ENCODE measurements at regions not wholly inside any gene's neighbourhood (a gene's known extent, or its start where the extent isn't known, plus 50 kb on each side); places are given as distances from the start of the nearest gene placed in this dataset.

DNA sequence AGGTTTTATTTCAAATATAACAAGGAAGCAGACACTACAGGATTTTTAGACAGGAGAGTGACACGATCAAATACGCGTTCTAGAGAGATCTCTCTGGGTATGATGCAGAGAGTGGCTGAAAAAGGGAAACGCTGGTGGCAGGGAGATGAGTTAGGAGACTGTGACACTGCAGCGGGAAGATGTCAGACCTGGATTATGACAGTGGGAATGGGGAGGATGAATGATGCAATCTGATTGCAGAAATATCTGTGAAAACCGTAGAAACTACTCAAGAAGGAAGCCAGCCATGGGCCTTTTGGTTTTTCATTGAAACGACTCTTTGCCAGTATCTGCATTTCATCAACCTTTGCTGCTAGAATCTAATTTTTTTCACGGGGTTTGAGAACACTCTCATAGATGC lies 157.9 kb downstream of the FAM43A start:
- FAIRE-seq (no peak), ATAC-seq (no peak)
- intact Hi-C loops (cut with DNase I): no loop called here

DNA sequence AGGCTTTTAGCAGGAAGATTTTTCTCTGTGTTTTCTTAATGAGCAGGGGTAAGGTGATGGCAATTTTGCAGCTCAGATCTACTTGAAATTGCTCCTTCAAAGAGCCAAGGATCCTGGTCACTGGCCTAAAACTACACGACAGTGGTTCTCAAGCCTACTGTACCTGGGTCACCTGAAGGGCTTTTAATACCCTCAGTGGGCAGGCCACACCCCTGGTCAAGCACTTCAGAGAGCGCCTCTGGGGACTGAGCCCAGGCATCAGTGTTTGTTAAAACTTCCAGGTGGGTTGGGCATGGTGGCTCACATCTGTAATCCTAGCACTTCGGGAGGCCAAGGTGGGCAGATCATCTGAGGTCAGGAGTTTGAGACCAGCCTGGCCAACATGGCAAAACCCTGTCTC lies 158.4 kb downstream of the FAM43A start:
- DNase-seq (no peak), ATAC-seq (no peak), FAIRE-seq (no peak)
- Histone ChIP-seq H3K27ac (no peak overlapping the region), H3K4me1 (no peaks in the 10 kb centered on the region), H3K27me3 (no peaks in the 10 kb centered on the region), H3K4me3 (no peak overlapping the region), H3K36me3 (no peaks in the 10 kb centered on the region), H3K9me3 (no peaks in the 10 kb centered on the region)
- intact Hi-C loops (cut with DNase I): no loop called here
- 61 to 68% methylated on average over 3 of the region's 3 CpGs for WGBS, 2 donors
- TF ChIP-seq, protein P1, sequence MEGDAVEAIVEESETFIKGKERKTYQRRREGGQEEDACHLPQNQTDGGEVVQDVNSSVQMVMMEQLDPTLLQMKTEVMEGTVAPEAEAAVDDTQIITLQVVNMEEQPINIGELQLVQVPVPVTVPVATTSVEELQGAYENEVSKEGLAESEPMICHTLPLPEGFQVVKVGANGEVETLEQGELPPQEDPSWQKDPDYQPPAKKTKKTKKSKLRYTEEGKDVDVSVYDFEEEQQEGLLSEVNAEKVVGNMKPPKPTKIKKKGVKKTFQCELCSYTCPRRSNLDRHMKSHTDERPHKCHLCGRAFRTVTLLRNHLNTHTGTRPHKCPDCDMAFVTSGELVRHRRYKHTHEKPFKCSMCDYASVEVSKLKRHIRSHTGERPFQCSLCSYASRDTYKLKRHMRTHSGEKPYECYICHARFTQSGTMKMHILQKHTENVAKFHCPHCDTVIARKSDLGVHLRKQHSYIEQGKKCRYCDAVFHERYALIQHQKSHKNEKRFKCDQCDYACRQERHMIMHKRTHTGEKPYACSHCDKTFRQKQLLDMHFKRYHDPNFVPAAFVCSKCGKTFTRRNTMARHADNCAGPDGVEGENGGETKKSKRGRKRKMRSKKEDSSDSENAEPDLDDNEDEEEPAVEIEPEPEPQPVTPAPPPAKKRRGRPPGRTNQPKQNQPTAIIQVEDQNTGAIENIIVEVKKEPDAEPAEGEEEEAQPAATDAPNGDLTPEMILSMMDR (IDR thresholded peaks at IDR 0.05): no peak

More for the DNA sequence above, 157.9 kb downstream of the FAM43A start:
- no peaks in the 10 kb centered on the region for H3K36me3 ChIP-seq
- no peaks in the 10 kb centered on the region for H3K4me1 ChIP-seq
- TF ChIP-seq, protein P1 (IDR thresholded peaks at IDR 0.05): no peak
- no peaks in the 10 kb centered on the region for H3K9me3 ChIP-seq
- H3K27me3 ChIP-seq: no peaks in the 10 kb centered on the region
- DNase-seq: no peak
- WGBS, 2 donors: 75 to 81% methylated on average over 8 of the region's 8 CpGs
- H3K4me3 ChIP-seq: no peak overlapping the region
- no peak overlapping the region for H3K27ac ChIP-seq

DNA sequence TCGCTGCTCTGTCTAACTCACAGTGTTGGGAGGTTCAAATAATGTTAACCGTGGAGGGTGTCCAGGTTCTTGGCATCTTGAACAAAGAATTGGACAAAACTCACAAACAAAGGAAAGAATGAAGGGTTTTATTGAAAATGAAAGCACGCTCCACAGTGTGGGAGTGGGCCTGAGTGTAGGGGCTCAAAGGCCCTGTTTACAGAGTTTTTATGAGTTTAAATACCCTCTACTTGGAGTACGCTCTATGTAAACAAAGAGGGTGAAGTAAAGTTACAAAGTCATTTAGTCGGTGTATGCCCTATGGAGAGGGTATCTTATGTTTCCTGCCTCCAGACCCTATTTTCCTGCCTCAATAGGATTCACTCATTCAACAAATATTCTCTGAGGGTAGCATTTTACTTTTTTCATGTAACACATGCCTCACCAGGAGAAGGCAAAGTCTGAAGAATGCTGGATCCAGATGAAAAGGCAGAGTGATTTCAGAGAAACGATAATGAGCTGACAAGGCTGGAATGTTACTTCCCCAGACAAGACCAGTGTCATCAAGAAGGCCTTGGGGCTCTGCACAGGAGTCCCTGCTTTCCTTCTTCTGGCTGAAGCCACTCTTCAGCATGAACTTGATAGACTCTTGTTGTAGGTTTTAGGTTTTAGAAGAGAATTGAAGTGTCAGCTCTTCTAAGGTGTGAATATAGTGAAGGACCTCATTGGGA lies 163.6 kb downstream of the FAM43A start:
- ATAC-seq (no peak), FAIRE-seq (no peak), DNase-seq (no peak)
- no peaks in the 10 kb centered on the region for H3K36me3 ChIP-seq
- TF ChIP-seq, protein P1 (IDR thresholded peaks at IDR 0.05): no peak
- no peak overlapping the region for H3K4me3 ChIP-seq
- intact Hi-C loops (cut with DNase I): no loop called here
- WGBS, 2 donors: 37 to 85% methylated on average over 6 of the region's 6 CpGs
- H3K4me1 ChIP-seq: no peaks in the 10 kb centered on the region
- H3K9me3 ChIP-seq: no peaks in the 10 kb centered on the region
- H3K27ac ChIP-seq: no peak overlapping the region
- H3K27me3 ChIP-seq: no peaks in the 10 kb centered on the region

DNA sequence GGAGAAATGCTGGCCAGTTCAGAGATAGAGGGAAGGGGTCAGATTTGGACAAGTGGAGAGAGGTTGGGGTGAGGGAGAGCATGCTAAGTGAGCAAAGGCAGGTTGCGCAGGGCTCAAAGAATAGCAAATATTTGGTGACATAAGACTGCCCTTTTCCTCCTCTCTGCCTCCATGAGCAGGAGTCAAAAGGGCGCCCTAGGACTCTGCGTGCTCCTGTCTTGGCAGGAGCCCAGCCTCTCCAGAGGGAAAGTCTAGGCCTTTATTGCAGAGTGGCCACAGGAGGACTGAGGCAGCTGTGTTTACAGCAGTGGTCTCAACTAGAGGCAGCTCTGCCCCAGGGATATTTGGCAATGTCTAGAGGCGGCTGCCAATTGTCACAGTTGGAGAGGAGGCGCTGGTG lies 165.6 kb downstream of the FAM43A start:
- Histone ChIP-seq H3K4me1 (no peaks in the 10 kb centered on the region), H3K9me3 (no peaks in the 10 kb centered on the region), H3K36me3 (no peaks in the 10 kb centered on the region), H3K27me3 (no peaks in the 10 kb centered on the region), H3K4me3 (no peak overlapping the region), H3K27ac (no peak overlapping the region)
- TF ChIP-seq, protein P1 (IDR thresholded peaks at IDR 0.05): no peak
- FAIRE-seq (no peak), DNase-seq (no peak), ATAC-seq (no peak)
- WGBS, 2 donors: 81 to 90% methylated on average over 5 of the region's 5 CpGs
- intact Hi-C loops (cut with DNase I): no loop called here

DNA sequence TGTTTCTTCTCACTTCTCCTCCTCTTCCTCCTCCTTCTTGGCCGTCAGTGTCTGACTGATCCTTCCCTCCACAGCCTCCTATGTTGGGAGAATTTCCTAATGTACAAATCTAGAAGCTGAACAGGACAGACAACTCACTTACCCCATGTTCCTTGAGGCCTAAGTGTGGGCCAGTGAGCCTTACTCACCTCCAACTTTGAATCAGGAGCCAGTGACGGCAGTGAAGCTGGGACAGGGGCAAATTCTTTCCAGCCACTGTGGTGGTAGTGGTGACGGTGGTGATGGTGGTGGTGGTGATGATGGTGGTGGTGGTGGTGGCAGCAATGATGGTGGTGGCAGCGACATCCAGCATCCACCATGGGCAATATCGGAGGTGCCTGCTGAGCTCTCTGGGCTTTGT lies 166.3 kb downstream of the FAM43A start:
- intact Hi-C loops (cut with DNase I): no loop called here
- no peak overlapping the region for H3K27ac ChIP-seq
- no peak for FAIRE-seq

More for the DNA sequence above, 166.3 kb downstream of the FAM43A start:
- WGBS, 2 donors: 93 to 95% methylated on average over 5 of the region's 5 CpGs
- no peak overlapping the region for H3K4me3 ChIP-seq
- H3K4me1 ChIP-seq: no peaks in the 10 kb centered on the region
- no peaks in the 10 kb centered on the region for H3K27me3 ChIP-seq
- DNase-seq (no peak), ATAC-seq (no peak)
- no peaks in the 10 kb centered on the region for H3K36me3 ChIP-seq
- TF ChIP-seq, protein P1 (IDR thresholded peaks at IDR 0.05): no peak
- H3K9me3 ChIP-seq: no peaks in the 10 kb centered on the region
